ENCODE measurements at regions not wholly inside any gene's neighbourhood (a gene's known extent, or its start where the extent isn't known, plus 50 kb on each side); places are given as distances from the start of the nearest gene placed in this dataset.

- TF ChIP-seq, protein P1, sequence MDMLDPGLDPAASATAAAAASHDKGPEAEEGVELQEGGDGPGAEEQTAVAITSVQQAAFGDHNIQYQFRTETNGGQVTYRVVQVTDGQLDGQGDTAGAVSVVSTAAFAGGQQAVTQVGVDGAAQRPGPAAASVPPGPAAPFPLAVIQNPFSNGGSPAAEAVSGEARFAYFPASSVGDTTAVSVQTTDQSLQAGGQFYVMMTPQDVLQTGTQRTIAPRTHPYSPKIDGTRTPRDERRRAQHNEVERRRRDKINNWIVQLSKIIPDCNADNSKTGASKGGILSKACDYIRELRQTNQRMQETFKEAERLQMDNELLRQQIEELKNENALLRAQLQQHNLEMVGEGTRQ (IDR thresholded peaks at IDR 0.05; ENCODE audit: low read length) = no peak
- TF ChIP-seq ZNF274 (IDR thresholded peaks at IDR 0.05; ENCODE audit: borderline replicate concordance, extremely low read depth, low read length) = no peak
- no peak for TF ChIP-seq EGR1 (IDR thresholded peaks at IDR 0.05; ENCODE audit: borderline replicate concordance, low read depth, low read length)
- no peak for TF ChIP-seq HDAC6 (IDR thresholded peaks at IDR 0.05; ENCODE audit: low read depth, low read length)
- TF ChIP-seq CBX5 (IDR thresholded peaks at IDR 0.05; ENCODE audit: low read depth, low read length) = no peak
- TF ChIP-seq CTCF (IDR thresholded peaks at IDR 0.05; ENCODE audit: control extremely low read depth in 1 of 3, insufficient read depth in 1 of 3, low read depth in 1 of 3, low read length in 3 of 3) = no peak
- no peak for TF ChIP-seq MAX (IDR thresholded peaks at IDR 0.05)
- TF ChIP-seq E2F6 (IDR thresholded peaks at IDR 0.05) = no peak
- no peak for TF ChIP-seq RXRA (IDR thresholded peaks at IDR 0.05; ENCODE audit: insufficient read depth, low read depth, low read length)
- TF ChIP-seq TBP (IDR thresholded peaks at IDR 0.05; ENCODE audit: low read depth, low read length) = no peak
- TF ChIP-seq GABPA (IDR thresholded peaks at IDR 0.05; ENCODE audit: borderline replicate concordance, insufficient read depth, low read length) = no peak
- TF ChIP-seq EZH2 (IDR thresholded peaks at IDR 0.05; ENCODE audit: low read depth, low read length, severe bottlenecking) = no peak
- no peak for TF ChIP-seq RFX5 (IDR thresholded peaks at IDR 0.05; ENCODE audit: borderline replicate concordance, low read depth, low read length)
- no peak for TF ChIP-seq BACH1 (IDR thresholded peaks at IDR 0.05; ENCODE audit: low read length)
Measured at GRCh38 chr14:22463763-22464173, 125.3 kb downstream of the DAD1 start.
